ENCODE measurements at regions not wholly inside any gene's neighbourhood (a gene's known extent, or its start where the extent isn't known, plus 50 kb on each side); places are given as distances from the start of the nearest gene placed in this dataset.

GRCh38 chr4:110967936-110968335, 345.1 kb upstream of the PITX2 start:
- no peak for DNase-seq

- peak; percentile 16 to 42 for DNase-seq
Measured at GRCh38 chr4:110970642-110971041, 347.8 kb upstream of the PITX2 start.

- no peak for DNase-seq
Measured at GRCh38 chr4:110975338-110975737, 352.5 kb upstream of the PITX2 start.

GRCh38 chr4:110977554-110977953, 354.7 kb upstream of the PITX2 start:
- no peak for DNase-seq

GRCh38 chr4:110978761-110979160, 355.9 kb upstream of the PITX2 start:
- no peak for DNase-seq

GRCh38 chr4:110982486-110982885, 359.6 kb upstream of the PITX2 start:
- DNase-seq, result no peak

- no peak for DNase-seq
Measured at GRCh38 chr4:110988722-110989121, 365.8 kb upstream of the PITX2 start.

- DNase-seq, result no peak
Measured at GRCh38 chr4:110989125-110989524, 366.2 kb upstream of the PITX2 start.

GRCh38 chr4:110994781-110995180, 371.9 kb upstream of the PITX2 start:
- no peak for DNase-seq

- DNase-seq, result no peak
Measured at GRCh38 chr4:110998320-110998719, 375.4 kb upstream of the PITX2 start.

GRCh38 chr4:111011458-111011857, 388.6 kb upstream of the PITX2 start:
- no peak for DNase-seq

- DNase-seq, result no peak
Measured at GRCh38 chr4:111013846-111014245, 391.0 kb upstream of the PITX2 start.

- DNase-seq, result no peak
Measured at GRCh38 chr4:111014537-111014936, 391.7 kb upstream of the PITX2 start.

GRCh38 chr4:111016416-111016815, 393.5 kb upstream of the PITX2 start:
- no peak for DNase-seq

- DNase-seq, result no peak
Measured at GRCh38 chr4:111018216-111018615, 395.3 kb upstream of the PITX2 start.

- no peak for DNase-seq
Measured at GRCh38 chr4:111020476-111020875, 397.6 kb upstream of the PITX2 start.

GRCh38 chr4:111020961-111021360, 398.1 kb upstream of the PITX2 start:
- DNase-seq, result no peak

GRCh38 chr4:111022758-111023157, 399.9 kb upstream of the PITX2 start:
- no peak for DNase-seq

- DNase-seq, result no peak
Measured at GRCh38 chr4:111027526-111027925, 404.6 kb upstream of the PITX2 start.

- DNase-seq, result no peak
Measured at GRCh38 chr4:111028795-111029194, 405.9 kb upstream of the PITX2 start.

- no peak for DNase-seq
Measured at GRCh38 chr4:111031001-111031579, 408.2 kb upstream of the PITX2 start.

- no peak for DNase-seq
Measured at GRCh38 chr4:111031596-111031995, 408.7 kb upstream of the PITX2 start.

- no peak for DNase-seq
Measured at GRCh38 chr4:111037591-111038360, 414.9 kb upstream of the PITX2 start.

- DNase-seq, result no peak
Measured at GRCh38 chr4:111040904-111041303, 418.0 kb upstream of the PITX2 start.

GRCh38 chr4:111043286-111043685, 420.4 kb upstream of the PITX2 start:
- DNase-seq, result no peak

Measured in inflammatory macrophage treated with lipopolysaccharide for 1 hour (primary cell).